K562 (cell line): ENCODE measurements at regions not wholly inside any gene's neighbourhood (a gene's known extent, or its start where the extent isn't known, plus 50 kb on each side); places are given as distances from the start of the nearest gene placed in this dataset.

Experiments
- BCOR ChIP-seq: fragments of 450-650 bp; IDR thresholded peaks from 2 replicates; pipeline ENCODE4 v1.6.1; 2016
- CBFA2T2 ChIP-seq: fragments of 450-650 bp; conservative IDR thresholded peaks from 2 replicates; pipeline ENCODE4 v1.6.1; 2017; ENCODE audit warnings: mild to moderate bottlenecking
- DPF2 ChIP-seq: fragments of 450-650 bp; IDR thresholded peaks from 2 replicates; pipeline ENCODE4 v1.6.1; 2016
- ESRRB ChIP-seq: fragments of 250-450 bp; sonication (Bioruptor Pico); IDR thresholded peaks from 2 replicates; pipeline ENCODE4 v1.5.0; 2020; ENCODE audit warnings: mild to moderate bottlenecking, moderate library complexity, borderline replicate concordance
- ETV5 ChIP-seq: sonication (generic); formaldehyde crosslinking; IDR thresholded peaks from 2 replicates; pipeline ENCODE4 v1.4.0; 2020; ENCODE audit warnings: low read depth, mild to moderate bottlenecking, missing genetic modification reagents
- EWSR1 ChIP-seq: fragments of 450-650 bp; IDR thresholded peaks from 2 replicates; pipeline ENCODE4 v1.6.1; 2018; ENCODE audit warnings: borderline replicate concordance, mild to moderate bottlenecking, low read depth, moderate library complexity; ENCODE audit not compliant: partially characterized antibody
- FOXJ2 ChIP-seq: fragments of 200-800 bp; sonication (Bioruptor generic); IDR thresholded peaks from 2 replicates; pipeline ENCODE4 v1.6.1; 2016; ENCODE audit warnings: missing genetic modification characterization, missing compliant biosample characterization
- HIVEP1 ChIP-seq: fragments of 250-450 bp; sonication (Bioruptor Pico); IDR thresholded peaks from 2 replicates; pipeline ENCODE4 v1.4.0; 2020; ENCODE audit warnings: mild to moderate bottlenecking
- HLTF ChIP-seq: fragments of 450-650 bp; IDR thresholded peaks from 2 replicates; pipeline ENCODE4 v1.6.1; 2016
- MTA3 ChIP-seq: fragments of 450-650 bp; formaldehyde crosslinking; IDR thresholded peaks from 2 replicates; pipeline ENCODE4 v1.6.1; 2017; ENCODE audit warnings: mild to moderate bottlenecking, borderline replicate concordance
- NCOR1 ChIP-seq: fragments of 450-650 bp; IDR thresholded peaks from 2 replicates; pipeline ENCODE4 v1.6.1; 2016; ENCODE audit warnings: mild to moderate bottlenecking, moderate library complexity
- POLR2H ChIP-seq: IDR thresholded peaks from 2 replicates; pipeline ENCODE4 v1.6.1; 2016; ENCODE audit warnings: missing genetic modification characterization, low read depth, mild to moderate bottlenecking, control low read depth, missing compliant biosample characterization, moderate library complexity
- RAD21 ChIP-seq, 2 experiments: fragments of 250-450 bp in 1 of 2; fragments of 450-650 bp in 1 of 2; sonication (Bioruptor Pico) in 1 of 2; formaldehyde crosslinking in 1 of 2; IDR thresholded peaks in 1 of 2; conservative IDR thresholded peaks in 1 of 2; 2 replicates each; pipeline versions ENCODE4 v1.4.0 to v1.8.0; 2020 to 2022; ENCODE audit warnings: mild to moderate bottlenecking in 2 of 2, moderate library complexity in 1 of 2
- RBM17 ChIP-seq: fragments of 200-400 bp; formaldehyde crosslinking; IDR thresholded peaks from 2 replicates; pipeline ENCODE4 v1.6.1; 2017; ENCODE audit warnings: low read depth, mild to moderate bottlenecking, low read length, borderline replicate concordance
- RFX1 ChIP-seq: fragments of 450-650 bp; IDR thresholded peaks from 2 replicates; pipeline ENCODE4 v1.6.1; 2016; ENCODE audit warnings: mild to moderate bottlenecking, moderate library complexity
- TAL1 ChIP-seq: fragments of 450-650 bp; IDR thresholded peaks from 2 replicates; pipeline ENCODE4 v1.6.1; 2016; ENCODE audit warnings: mild to moderate bottlenecking
- ZFP1 ChIP-seq: fragments of 450-650 bp; formaldehyde crosslinking; IDR thresholded peaks from 2 replicates; pipeline ENCODE4 v1.4.0; 2020; ENCODE audit warnings: mild to moderate bottlenecking, mixed read lengths
- ZNF24 ChIP-seq: fragments of 450-650 bp; IDR thresholded peaks from 2 replicates; pipeline ENCODE4 v1.6.1; 2016
- ZNF445 ChIP-seq: fragments of 250-450 bp; sonication (Bioruptor Pico); IDR thresholded peaks from 2 replicates; pipeline ENCODE4 v1.4.0; 2020; ENCODE audit warnings: low read depth, mild to moderate bottlenecking, moderate library complexity
- ZNF695 ChIP-seq: fragments of 450-650 bp; formaldehyde crosslinking; IDR thresholded peaks from 2 replicates; pipeline ENCODE4 v1.4.0; 2020; ENCODE audit warnings: mild to moderate bottlenecking, moderate library complexity
- ZNF830 ChIP-seq: fragments of 250-450 bp; sonication (Bioruptor Pico); IDR thresholded peaks from 2 replicates; pipeline ENCODE4 v1.5.0; 2021; ENCODE audit warnings: mild to moderate bottlenecking
- TF ChIP-seq, protein P1 (sequence below): fragments of 450-650 bp; IDR thresholded peaks from 2 replicates; pipeline ENCODE4 v1.6.1; 2016; ENCODE audit warnings: missing biosample characterization, missing genetic modification characterization
- TF ChIP-seq, protein P2 (sequence below): sonication (generic); formaldehyde crosslinking; IDR thresholded peaks from 2 replicates; pipeline ENCODE4 v1.8.0; 2022; ENCODE audit warnings: mild to moderate bottlenecking, missing genetic modification reagents
- TF ChIP-seq, protein P3 (sequence below): fragments of 250-450 bp; sonication (Bioruptor Pico); IDR thresholded peaks from 2 replicates; pipeline ENCODE4 v1.5.0; 2022; ENCODE audit warnings: mild to moderate bottlenecking

DNA sequence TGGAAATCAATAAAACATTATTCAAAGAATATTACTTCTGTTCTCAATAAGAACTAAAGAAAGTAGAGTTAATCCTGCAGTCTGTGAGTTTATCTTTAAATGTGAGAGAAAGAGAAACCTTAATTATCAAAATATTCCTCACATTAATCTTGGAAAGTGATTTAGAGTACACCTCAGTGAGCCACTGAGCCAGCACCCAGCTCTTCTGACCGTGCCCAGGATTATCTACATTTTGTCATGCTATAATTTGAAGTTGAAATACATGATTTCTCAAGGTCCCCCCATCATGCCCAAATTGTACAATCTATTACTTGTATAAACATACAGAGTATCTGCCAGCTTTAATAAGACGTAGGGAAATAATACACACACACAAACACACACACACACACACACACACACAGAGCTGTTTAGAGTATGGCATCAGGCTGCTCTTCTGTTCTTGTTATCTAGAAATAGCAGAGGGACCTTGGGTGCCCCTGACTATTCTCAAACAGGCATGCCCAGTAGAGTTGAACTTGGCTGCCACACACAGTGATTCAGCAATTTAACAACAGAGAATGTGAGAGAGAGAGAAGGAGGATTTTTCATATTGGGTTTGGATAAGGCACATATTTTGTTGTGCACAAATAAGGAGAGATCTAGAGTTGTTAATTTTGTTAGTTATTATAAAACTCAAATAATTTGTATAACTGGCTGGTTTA lies 74.4 kb downstream of the P2RY1 start (continued):
- TF ChIP-seq BCOR: no peak
- TF ChIP-seq, protein P1, sequence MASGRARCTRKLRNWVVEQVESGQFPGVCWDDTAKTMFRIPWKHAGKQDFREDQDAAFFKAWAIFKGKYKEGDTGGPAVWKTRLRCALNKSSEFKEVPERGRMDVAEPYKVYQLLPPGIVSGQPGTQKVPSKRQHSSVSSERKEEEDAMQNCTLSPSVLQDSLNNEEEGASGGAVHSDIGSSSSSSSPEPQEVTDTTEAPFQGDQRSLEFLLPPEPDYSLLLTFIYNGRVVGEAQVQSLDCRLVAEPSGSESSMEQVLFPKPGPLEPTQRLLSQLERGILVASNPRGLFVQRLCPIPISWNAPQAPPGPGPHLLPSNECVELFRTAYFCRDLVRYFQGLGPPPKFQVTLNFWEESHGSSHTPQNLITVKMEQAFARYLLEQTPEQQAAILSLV (tag): no peak
- peak; percentile 74; the same call in 1 of the 2 replicates for TF ChIP-seq MTA3
- no peak for TF ChIP-seq ZNF830 (CRISPR knock-in tag)
- no peak for TF ChIP-seq ESRRB (CRISPR knock-in tag)
- TF ChIP-seq, protein P2, sequence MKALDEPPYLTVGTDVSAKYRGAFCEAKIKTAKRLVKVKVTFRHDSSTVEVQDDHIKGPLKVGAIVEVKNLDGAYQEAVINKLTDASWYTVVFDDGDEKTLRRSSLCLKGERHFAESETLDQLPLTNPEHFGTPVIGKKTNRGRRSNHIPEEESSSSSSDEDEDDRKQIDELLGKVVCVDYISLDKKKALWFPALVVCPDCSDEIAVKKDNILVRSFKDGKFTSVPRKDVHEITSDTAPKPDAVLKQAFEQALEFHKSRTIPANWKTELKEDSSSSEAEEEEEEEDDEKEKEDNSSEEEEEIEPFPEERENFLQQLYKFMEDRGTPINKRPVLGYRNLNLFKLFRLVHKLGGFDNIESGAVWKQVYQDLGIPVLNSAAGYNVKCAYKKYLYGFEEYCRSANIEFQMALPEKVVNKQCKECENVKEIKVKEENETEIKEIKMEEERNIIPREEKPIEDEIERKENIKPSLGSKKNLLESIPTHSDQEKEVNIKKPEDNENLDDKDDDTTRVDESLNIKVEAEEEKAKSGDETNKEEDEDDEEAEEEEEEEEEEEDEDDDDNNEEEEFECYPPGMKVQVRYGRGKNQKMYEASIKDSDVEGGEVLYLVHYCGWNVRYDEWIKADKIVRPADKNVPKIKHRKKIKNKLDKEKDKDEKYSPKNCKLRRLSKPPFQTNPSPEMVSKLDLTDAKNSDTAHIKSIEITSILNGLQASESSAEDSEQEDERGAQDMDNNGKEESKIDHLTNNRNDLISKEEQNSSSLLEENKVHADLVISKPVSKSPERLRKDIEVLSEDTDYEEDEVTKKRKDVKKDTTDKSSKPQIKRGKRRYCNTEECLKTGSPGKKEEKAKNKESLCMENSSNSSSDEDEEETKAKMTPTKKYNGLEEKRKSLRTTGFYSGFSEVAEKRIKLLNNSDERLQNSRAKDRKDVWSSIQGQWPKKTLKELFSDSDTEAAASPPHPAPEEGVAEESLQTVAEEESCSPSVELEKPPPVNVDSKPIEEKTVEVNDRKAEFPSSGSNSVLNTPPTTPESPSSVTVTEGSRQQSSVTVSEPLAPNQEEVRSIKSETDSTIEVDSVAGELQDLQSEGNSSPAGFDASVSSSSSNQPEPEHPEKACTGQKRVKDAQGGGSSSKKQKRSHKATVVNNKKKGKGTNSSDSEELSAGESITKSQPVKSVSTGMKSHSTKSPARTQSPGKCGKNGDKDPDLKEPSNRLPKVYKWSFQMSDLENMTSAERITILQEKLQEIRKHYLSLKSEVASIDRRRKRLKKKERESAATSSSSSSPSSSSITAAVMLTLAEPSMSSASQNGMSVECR (CRISPR knock-in tag): no peak
- no peak for TF ChIP-seq ZNF445 (CRISPR knock-in tag)
- TF ChIP-seq HLTF: no peak
- TF ChIP-seq POLR2H (tag): no peak
- no peak for TF ChIP-seq ZFP1
- no peak for TF ChIP-seq EWSR1
- no peak for TF ChIP-seq ZNF695 (CRISPR knock-in tag)
- no peak for TF ChIP-seq RAD21 (CRISPR knock-in tag; conservative IDR thresholded peaks at IDR 0.05 in 1 of 2, IDR thresholded peaks at IDR 0.05 in 1 of 2)
- TF ChIP-seq RFX1: no peak
- peak; percentile 29; the same call in 1 of the 2 replicates for TF ChIP-seq TAL1
- TF ChIP-seq DPF2: peak; percentile 73
- TF ChIP-seq ETV5: no peak
- TF ChIP-seq HIVEP1 (CRISPR knock-in tag): no peak
- TF ChIP-seq NCOR1: peak; percentile 48
- TF ChIP-seq ZNF24: no peak
- peak; percentile 37 for TF ChIP-seq CBFA2T2
- TF ChIP-seq RBM17: no peak
- 0 out of 2 replicates have a peak, but pooled peaks have one; percentile 33 for TF ChIP-seq FOXJ2 (tag)
- TF ChIP-seq, protein P3, sequence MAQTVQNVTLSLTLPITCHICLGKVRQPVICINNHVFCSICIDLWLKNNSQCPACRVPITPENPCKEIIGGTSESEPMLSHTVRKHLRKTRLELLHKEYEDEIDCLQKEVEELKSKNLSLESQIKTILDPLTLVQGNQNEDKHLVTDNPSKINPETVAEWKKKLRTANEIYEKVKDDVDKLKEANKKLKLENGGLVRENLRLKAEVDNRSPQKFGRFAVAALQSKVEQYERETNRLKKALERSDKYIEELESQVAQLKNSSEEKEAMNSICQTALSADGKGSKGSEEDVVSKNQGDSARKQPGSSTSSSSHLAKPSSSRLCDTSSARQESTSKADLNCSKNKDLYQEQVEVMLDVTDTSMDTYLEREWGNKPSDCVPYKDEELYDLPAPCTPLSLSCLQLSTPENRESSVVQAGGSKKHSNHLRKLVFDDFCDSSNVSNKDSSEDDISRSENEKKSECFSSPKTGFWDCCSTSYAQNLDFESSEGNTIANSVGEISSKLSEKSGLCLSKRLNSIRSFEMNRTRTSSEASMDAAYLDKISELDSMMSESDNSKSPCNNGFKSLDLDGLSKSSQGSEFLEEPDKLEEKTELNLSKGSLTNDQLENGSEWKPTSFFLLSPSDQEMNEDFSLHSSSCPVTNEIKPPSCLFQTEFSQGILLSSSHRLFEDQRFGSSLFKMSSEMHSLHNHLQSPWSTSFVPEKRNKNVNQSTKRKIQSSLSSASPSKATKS (CRISPR knock-in tag): no peak
